H9 (cell line): ENCODE measurements at regions not wholly inside any gene's neighbourhood (a gene's known extent, or its start where the extent isn't known, plus 50 kb on each side); places are given as distances from the start of the nearest gene placed in this dataset.
A peak's percentile ranks its signal among the peaks of the same experiment; 100 is the strongest.

Source experiments
- DNase-seq: peaks from one replicate; pipeline ENCODE4 v3.0.0-alpha.2; 2017
- H2AFZ ChIP-seq: one replicate; pipeline ENCODE4 v1.6.1; 2013; ENCODE audit warnings: mild to moderate bottlenecking, low read length, control low read depth, moderate library complexity
- H2AK5ac ChIP-seq: 2 replicates; pipeline ENCODE4 v1.6.1; 2013; ENCODE audit warnings: low read length, control low read depth, mixed read lengths; ENCODE audit not compliant: insufficient read length
- H2BK120ac ChIP-seq: one replicate; pipeline ENCODE4 v1.6.1; 2013; ENCODE audit warnings: low read depth, mild to moderate bottlenecking, low read length, control low read depth, inconsistent platforms; ENCODE audit not compliant: poor library complexity, severe bottlenecking
- H2BK12ac ChIP-seq: 2 replicates; pipeline ENCODE4 v1.6.1; 2013; ENCODE audit warnings: low read length, control low read depth, mixed read lengths, low read depth; ENCODE audit not compliant: insufficient read length
- H2BK15ac ChIP-seq: 2 replicates; pipeline ENCODE4 v1.6.1; 2013; ENCODE audit warnings: low read depth, low read length, control low read depth
- H2BK20ac ChIP-seq: one replicate; pipeline ENCODE4 v1.6.1; 2013; ENCODE audit warnings: low read depth, mild to moderate bottlenecking, low read length, control low read depth, inconsistent platforms; ENCODE audit not compliant: poor library complexity, severe bottlenecking
- H2BK5ac ChIP-seq: 2 replicates; pipeline ENCODE4 v1.6.1; 2013; ENCODE audit warnings: low read length, control low read depth, mixed read lengths; ENCODE audit not compliant: insufficient read length
- H3K14ac ChIP-seq: 2 replicates; pipeline ENCODE4 v1.6.1; 2013; ENCODE audit warnings: low read length, control low read depth; ENCODE audit not compliant: insufficient read depth
- H3K18ac ChIP-seq: 2 replicates; pipeline ENCODE4 v1.6.1; 2013; ENCODE audit warnings: low read depth, mild to moderate bottlenecking, mixed read lengths, low read length, control low read depth; ENCODE audit not compliant: insufficient read length
- H3K23ac ChIP-seq: 2 replicates; pipeline ENCODE4 v1.6.1; 2013; ENCODE audit warnings: low read length, control low read depth, mixed read lengths, low read depth; ENCODE audit not compliant: insufficient read length
- H3K23me2 ChIP-seq: 2 replicates; pipeline ENCODE4 v1.6.1; 2013; ENCODE audit warnings: low read depth, mild to moderate bottlenecking, mixed read lengths, low read length, control low read depth; ENCODE audit not compliant: insufficient read length, poor library complexity, severe bottlenecking
- H3K27ac ChIP-seq: 2 replicates; pipeline ENCODE4 v1.5.1; 2013; ENCODE audit warnings: low read length, control low read depth, mixed read lengths, low read depth; ENCODE audit not compliant: insufficient read length
- H3K27me3 ChIP-seq: 2 replicates; pipeline ENCODE4 v1.6.1; 2013; ENCODE audit warnings: low read length, control low read depth, inconsistent platforms; ENCODE audit not compliant: insufficient read depth
- H3K4ac ChIP-seq: 2 replicates; pipeline ENCODE4 v1.6.1; 2013; ENCODE audit warnings: low read depth, mild to moderate bottlenecking, control low read depth, inconsistent platforms, low read length, moderate library complexity
- H3K4me1 ChIP-seq: 2 replicates; pipeline ENCODE4 v1.6.1; 2013; ENCODE audit warnings: low read length, control low read depth, inconsistent platforms; ENCODE audit not compliant: insufficient read depth
- H3K4me2 ChIP-seq: 2 replicates; pipeline ENCODE4 v1.6.1; 2013; ENCODE audit warnings: low read length, control low read depth, mixed read lengths; ENCODE audit not compliant: insufficient read length, insufficient read depth
- H3K56ac ChIP-seq: 2 replicates; pipeline ENCODE4 v1.6.1; 2013; ENCODE audit warnings: low read depth, mild to moderate bottlenecking, mixed read lengths, low read length, control low read depth; ENCODE audit not compliant: insufficient read length
- H3K79me1 ChIP-seq: 2 replicates; pipeline ENCODE4 v1.6.1; 2013; ENCODE audit warnings: low read depth, mild to moderate bottlenecking, moderate library complexity, low read length, control low read depth, inconsistent platforms; ENCODE audit not compliant: insufficient read depth, poor library complexity, severe bottlenecking
- H3K79me2 ChIP-seq: 2 replicates; pipeline ENCODE4 v1.6.1; 2013; ENCODE audit warnings: low read length, control low read depth, inconsistent platforms; ENCODE audit not compliant: insufficient read depth
- H3K9ac ChIP-seq: 2 replicates; pipeline ENCODE4 v1.6.1; 2013; ENCODE audit warnings: low read length, control low read depth, mixed read lengths; ENCODE audit not compliant: insufficient read length; ENCODE audit errors: extremely low read depth
- H3K9me3 ChIP-seq: one replicate; pipeline ENCODE4 v1.6.1; 2013; ENCODE audit warnings: low read depth, low read length, inconsistent platforms; ENCODE audit not compliant: control insufficient read depth
- H3T11ph ChIP-seq: one replicate; pipeline ENCODE4 v1.6.1; 2013; ENCODE audit warnings: mild to moderate bottlenecking, low read length, control low read depth, inconsistent platforms
- H4K20me1 ChIP-seq: one replicate; pipeline ENCODE4 v1.6.1; 2013; ENCODE audit not compliant: control insufficient read depth, insufficient read length, insufficient read depth
- H4K5ac ChIP-seq: 2 replicates; pipeline ENCODE4 v1.6.1; 2013; ENCODE audit warnings: low read depth, mild to moderate bottlenecking, mixed read lengths, low read length, control low read depth; ENCODE audit not compliant: insufficient read length
- H4K8ac ChIP-seq: replicated peaks from 2 replicates; pipeline ENCODE4 v1.6.1; 2013; ENCODE audit warnings: low read length, control low read depth, mixed read lengths, low read depth; ENCODE audit not compliant: insufficient read length
- H4K91ac ChIP-seq: 2 replicates; pipeline ENCODE4 v1.6.1; 2013; ENCODE audit warnings: low read depth, mild to moderate bottlenecking, moderate library complexity, mixed read lengths, low read length, control low read depth; ENCODE audit not compliant: insufficient read length
- H3K27ac Mint-ChIP-seq, 3 experiments: 2 replicates in 2 of 3; 3 replicates in 1 of 3; pipeline ENCODE4 v1.8.0; 2020 to 2021; ENCODE audit warnings: mixed read lengths in 3 of 3, mild to moderate bottlenecking in 1 of 3, moderate library complexity in 1 of 3
- H3K27me3 Mint-ChIP-seq: 2 replicates; pipeline ENCODE4 v1.8.0; 2021; ENCODE audit warnings: low read depth, mild to moderate bottlenecking, moderate library complexity, mixed read lengths
- H3K36me3 Mint-ChIP-seq, 3 experiments: 2 replicates in 2 of 3; 3 replicates in 1 of 3; pipeline ENCODE4 v1.8.0; 2020 to 2021; ENCODE audit warnings: low read depth in 3 of 3, mixed read lengths in 3 of 3; ENCODE audit not compliant: insufficient read depth in 1 of 3
- H3K4me1 Mint-ChIP-seq, 2 experiments: 2 replicates each; pipeline ENCODE4 v1.8.0; 2020; ENCODE audit warnings: mixed read lengths in 2 of 2
- H3K4me3 Mint-ChIP-seq, 2 experiments: 2 replicates in 1 of 2; 3 replicates in 1 of 2; pipeline ENCODE4 v1.8.0; 2020 to 2021; ENCODE audit warnings: mild to moderate bottlenecking in 2 of 2, mixed read lengths in 2 of 2, moderate library complexity in 1 of 2
- H3K9me3 Mint-ChIP-seq, 2 experiments: 2 replicates in 1 of 2; 3 replicates in 1 of 2; pipeline ENCODE4 v1.8.0; 2020; ENCODE audit warnings: mild to moderate bottlenecking in 2 of 2, mixed read lengths in 2 of 2, moderate library complexity in 1 of 2
- WGBS: extraction: QIAGEN DNeasy Blood & Tissue Kit; methylation state at CpG from one replicate; pipeline ENCODE4 v1.1.7; 2013; ENCODE audit warnings: missing lambda C conversion rate, low lambda C conversion rate, mixed read lengths; ENCODE audit not compliant: insufficient read length; ENCODE audit errors: extremely low coverage; 5-methylcytosine and 5-hydroxymethylcytosine counted together
- TF ChIP-seq, protein P1 (sequence below): fragments of 200-600 bp; sonication (generic); conservative IDR thresholded peaks from 3 replicates; pipeline ENCODE4 v1.8.0; 2021; ENCODE audit warnings: antibody characterized with exemption, mild to moderate bottlenecking

DNA sequence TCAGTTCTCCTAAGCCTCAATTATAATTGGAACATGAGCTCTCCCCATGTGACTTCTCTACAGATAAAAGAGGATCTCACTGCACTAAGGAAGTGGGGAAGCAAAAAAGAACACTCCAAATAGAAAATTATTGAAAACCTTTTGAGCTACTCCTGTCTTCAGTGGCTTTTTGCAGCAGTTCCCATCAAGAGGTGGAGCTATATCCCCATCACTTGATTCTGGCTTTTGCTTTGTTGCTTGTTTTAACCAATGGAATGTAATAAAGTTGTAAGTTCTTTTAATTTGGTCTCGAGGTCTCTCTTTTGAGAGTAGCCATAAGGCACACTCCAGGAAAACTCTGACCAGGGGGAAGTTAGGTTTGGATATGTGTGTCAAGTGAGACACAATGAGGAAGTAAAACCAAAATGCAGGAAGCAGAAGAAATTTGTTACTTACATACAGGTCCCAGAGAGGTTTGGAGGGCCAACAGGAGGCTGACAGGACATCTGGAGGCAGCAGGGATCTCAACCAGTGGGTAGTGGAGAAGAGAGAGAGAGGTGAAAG is 569.4 kb downstream of the HTR7 start:
- peak overlapping the region in 2 of 3 experiments; percentile 5 to 48; a peak in 4 of 7 replicates for H3K27ac Mint-ChIP-seq
- Histone ChIP-seq H2BK5ac (no peak overlapping the region), H3K27ac (no peak overlapping the region), H4K8ac (no peak overlapping the region), H3K79me2 (no peaks in the 10 kb centered on the region), H3K9ac (no peak overlapping the region), H3K56ac (no peak overlapping the region), H3K4ac (no peak overlapping the region), H2AFZ (peak overlapping the region; percentile 45), H2BK12ac (no peak overlapping the region), H2BK20ac (peak overlapping the region; percentile 49), H4K5ac (no peak overlapping the region), H4K91ac (no peak overlapping the region), H4K20me1 (no peaks in the 10 kb centered on the region), H3K9me3 (no peaks in the 10 kb centered on the region), H3K23ac (no peak overlapping the region), H3K4me1 (no peaks in the 10 kb centered on the region), H3K23me2 (no peaks in the 10 kb centered on the region), H2BK120ac (no peak overlapping the region), H3K27me3 (no peaks in the 10 kb centered on the region), H3K4me2 (no peak overlapping the region), H2BK15ac (no peak overlapping the region), H3T11ph (no peak overlapping the region), H3K14ac (no peak overlapping the region), H3K18ac (no peak overlapping the region), H3K79me1 (no peaks in the 10 kb centered on the region), H2AK5ac (no peak overlapping the region)
- no peaks in the 10 kb centered on the region for H3K9me3 Mint-ChIP-seq
- H3K4me3 Mint-ChIP-seq, result no peak overlapping the region
- H3K36me3 Mint-ChIP-seq, result no peaks in the 10 kb centered on the region
- WGBS, result no CpG with 5 or more reads among the region's 1 CpG
- H3K4me1 Mint-ChIP-seq, result peaks cover 15 to 17% of the 10 kb centered on the region in 2 experiments
- H3K27me3 Mint-ChIP-seq, result no peaks in the 10 kb centered on the region
- DNase-seq, result no peak
- TF ChIP-seq, protein P1, sequence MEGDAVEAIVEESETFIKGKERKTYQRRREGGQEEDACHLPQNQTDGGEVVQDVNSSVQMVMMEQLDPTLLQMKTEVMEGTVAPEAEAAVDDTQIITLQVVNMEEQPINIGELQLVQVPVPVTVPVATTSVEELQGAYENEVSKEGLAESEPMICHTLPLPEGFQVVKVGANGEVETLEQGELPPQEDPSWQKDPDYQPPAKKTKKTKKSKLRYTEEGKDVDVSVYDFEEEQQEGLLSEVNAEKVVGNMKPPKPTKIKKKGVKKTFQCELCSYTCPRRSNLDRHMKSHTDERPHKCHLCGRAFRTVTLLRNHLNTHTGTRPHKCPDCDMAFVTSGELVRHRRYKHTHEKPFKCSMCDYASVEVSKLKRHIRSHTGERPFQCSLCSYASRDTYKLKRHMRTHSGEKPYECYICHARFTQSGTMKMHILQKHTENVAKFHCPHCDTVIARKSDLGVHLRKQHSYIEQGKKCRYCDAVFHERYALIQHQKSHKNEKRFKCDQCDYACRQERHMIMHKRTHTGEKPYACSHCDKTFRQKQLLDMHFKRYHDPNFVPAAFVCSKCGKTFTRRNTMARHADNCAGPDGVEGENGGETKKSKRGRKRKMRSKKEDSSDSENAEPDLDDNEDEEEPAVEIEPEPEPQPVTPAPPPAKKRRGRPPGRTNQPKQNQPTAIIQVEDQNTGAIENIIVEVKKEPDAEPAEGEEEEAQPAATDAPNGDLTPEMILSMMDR, result peak; percentile 66
